CD4-positive, alpha-beta T cell (primary cell): ENCODE measurements at regions not wholly inside any gene's neighbourhood (a gene's known extent, or its start where the extent isn't known, plus 50 kb on each side); places are given as distances from the start of the nearest gene placed in this dataset.

ENCODE experiments used
- ATAC-seq: fragments of 200-7000 bp; cut with Tn5 transposase; one replicate; pipeline ENCODE4 v1.10.0; 2022; ENCODE audit warnings: mild to moderate bottlenecking; ENCODE audit not compliant: poor library complexity
- CTCF ChIA-PET: fragments of 350-600 bp; sonication (Branson Sonifier 250); formaldehyde crosslinking; loops from one replicate; lab custom pipeline; 2021; ENCODE audit warnings: antibody characterized with exemption, inconsistent platforms; lab: Charles Lee
- POLR2A ChIA-PET: fragments of 350-600 bp; sonication (Branson Sonifier 250); formaldehyde crosslinking; loops from one replicate; lab custom pipeline; 2021; ENCODE audit warnings: antibody characterized with exemption, inconsistent platforms; lab: Charles Lee
- DNase-seq, 14 experiments: peaks; one replicate each; pipeline ENCODE4 v3.0.0-alpha.2; 2013 to 2020; ENCODE audit warnings: mixed read lengths in 2 of 14
- H3K27ac ChIP-seq, 2 donors: one replicate each; pipeline versions ENCODE4 v1.5.1 to v1.7.0; 2013; ENCODE audit warnings: low read length in 2 of 2, low read depth in 1 of 2, mild to moderate bottlenecking in 1 of 2
- H3K27me3 ChIP-seq, 2 experiments: 1 replicate in 1 of 2; 2 replicates in 1 of 2; pipeline versions ENCODE4 v1.6.1 to v1.7.0; 2013; ENCODE audit warnings: low read length in 2 of 2, control low read depth in 1 of 2, mild to moderate bottlenecking in 1 of 2, moderate library complexity in 1 of 2; ENCODE audit not compliant: insufficient read depth in 2 of 2, control insufficient read depth in 1 of 2
- H3K36me3 ChIP-seq: one replicate; pipeline ENCODE4 v1.6.1; 2013; ENCODE audit warnings: low read length, control low read depth; ENCODE audit not compliant: insufficient read depth
- H3K4me1 ChIP-seq: one replicate; pipeline ENCODE4 v1.6.1; 2013; ENCODE audit warnings: low read length, control low read depth; ENCODE audit not compliant: insufficient read depth
- H3K4me3 ChIP-seq: one replicate; pipeline ENCODE4 v1.5.1; 2013; ENCODE audit warnings: mild to moderate bottlenecking, low read length, moderate library complexity
- H3K9me3 ChIP-seq, 2 experiments: 1 replicate in 1 of 2; 2 replicates in 1 of 2; pipeline versions ENCODE4 v1.6.1 to v1.7.0; 2013; ENCODE audit warnings: low read length in 2 of 2, mild to moderate bottlenecking in 2 of 2, control low read depth in 1 of 2, moderate library complexity in 1 of 2; ENCODE audit not compliant: control insufficient read depth in 1 of 2, insufficient read depth in 1 of 2
- H3K27ac Mint-ChIP-seq: one replicate; pipeline ENCODE4 v1.8.0; 2020; ENCODE audit warnings: mixed read lengths
- H3K27me3 Mint-ChIP-seq: one replicate; pipeline ENCODE4 v1.8.0; 2021; ENCODE audit warnings: mixed read lengths
- H3K36me3 Mint-ChIP-seq: one replicate; pipeline ENCODE4 v1.8.0; 2021; ENCODE audit warnings: low read depth, mixed read lengths
- H3K4me1 Mint-ChIP-seq: one replicate; pipeline ENCODE4 v1.8.0; 2021; ENCODE audit warnings: low read depth, mixed read lengths
- H3K4me3 Mint-ChIP-seq: one replicate; pipeline ENCODE4 v1.8.0; 2020; ENCODE audit warnings: mild to moderate bottlenecking, mixed read lengths
- H3K9me3 Mint-ChIP-seq: one replicate; pipeline ENCODE4 v1.8.0; 2020; ENCODE audit warnings: mixed read lengths
- CTCF ChIP-seq: fragments of 200-600 bp; IDR thresholded peaks from one replicate; pipeline ENCODE4 v1.8.0; 2022; ENCODE audit warnings: antibody characterized with exemption, mild to moderate bottlenecking
- intact Hi-C, 2 experiments: fragments of 100-400 bp; cut with DNase I in 1 of 2; cut with micrococcal nuclease in 1 of 2; formaldehyde crosslinking; loops; one replicate each; pipeline versions ENCODE4 v1.15.1 to v1.9.0; 2023 to 2025; cut with DNase I, micrococcal nuclease

DNA sequence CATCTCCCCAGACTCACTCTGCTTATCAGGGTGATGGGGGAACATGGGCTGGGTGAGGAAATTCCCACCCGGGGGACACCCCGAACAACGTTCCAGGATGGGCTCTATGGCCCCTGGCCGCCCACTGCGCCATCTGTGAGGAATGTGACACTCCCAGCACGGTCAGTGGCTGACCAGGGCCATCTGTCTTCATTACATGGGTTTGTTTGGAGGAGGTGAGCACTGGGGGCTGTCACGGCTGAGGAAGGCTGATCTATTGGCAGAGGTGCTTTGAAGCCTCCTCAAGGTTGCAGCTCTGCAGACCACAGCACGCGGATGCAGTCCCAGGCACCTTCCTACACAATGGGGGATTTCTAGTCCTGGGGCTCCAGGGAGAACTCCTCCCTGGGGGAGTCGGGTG, 214.1 kb upstream of the FOXF1 start:
- ChIA-PET CTCF (no interaction called here), POLR2A (no interaction called here)
- no peak overlapping the region for H3K4me3 ChIP-seq
- Mint-ChIP-seq H3K27me3 (peaks cover 84% of the 10 kb centered on the region), H3K4me1 (no peaks in the 10 kb centered on the region), H3K27ac (no peak overlapping the region), H3K4me3 (no peak overlapping the region), H3K36me3 (no peaks in the 10 kb centered on the region), H3K9me3 (no peaks in the 10 kb centered on the region)
- H3K9me3 ChIP-seq = peaks cover 0 to 13% of the 10 kb centered on the region in 2 experiments
- H3K27me3 ChIP-seq = peaks cover 32 to 65% of the 10 kb centered on the region in 2 experiments
- ATAC-seq (no peak), DNase-seq (no peak)
- no peak for TF ChIP-seq CTCF
- intact Hi-C loops = no loop called here
- H3K27ac ChIP-seq = no peak overlapping the region
- H3K4me1 ChIP-seq = no peaks in the 10 kb centered on the region
- H3K36me3 ChIP-seq = no peaks in the 10 kb centered on the region

- Mint-ChIP-seq H3K27me3 (peaks cover 84% of the 10 kb centered on the region), H3K9me3 (no peaks in the 10 kb centered on the region), H3K27ac (no peak overlapping the region), H3K36me3 (no peaks in the 10 kb centered on the region), H3K4me3 (no peak overlapping the region), H3K4me1 (no peaks in the 10 kb centered on the region)
- Histone ChIP-seq H3K27me3 (peaks cover 28 to 56% of the 10 kb centered on the region in 2 experiments), H3K9me3 (peaks cover 0 to 13% of the 10 kb centered on the region in 2 experiments), H3K36me3 (no peaks in the 10 kb centered on the region), H3K4me3 (no peak overlapping the region), H3K27ac (no peak overlapping the region), H3K4me1 (no peaks in the 10 kb centered on the region)
- CTCF ChIA-PET = no interaction called here
- POLR2A ChIA-PET = no interaction called here
- TF ChIP-seq CTCF = no peak
- DNase-seq (no peak), ATAC-seq (no peak)
- intact Hi-C loops = no loop called here
Observed at GRCh38 chr16:86297391-86297790, 212.9 kb upstream of the FOXF1 start.

GRCh38 chr16:86297866-86298757, 212.2 kb upstream of the FOXF1 start:
- POLR2A ChIA-PET = no interaction called here
- Mint-ChIP-seq H3K4me3 (no peak overlapping the region), H3K27ac (no peak overlapping the region), H3K36me3 (no peaks in the 10 kb centered on the region), H3K27me3 (peaks cover 81% of the 10 kb centered on the region), H3K9me3 (no peaks in the 10 kb centered on the region), H3K4me1 (no peaks in the 10 kb centered on the region)
- DNase-seq = no peak
- Histone ChIP-seq H3K4me3 (no peak overlapping the region), H3K27me3 (peaks cover 28 to 50% of the 10 kb centered on the region in 2 experiments), H3K27ac (no peak overlapping the region), H3K4me1 (no peaks in the 10 kb centered on the region), H3K36me3 (no peaks in the 10 kb centered on the region), H3K9me3 (peaks cover 0 to 13% of the 10 kb centered on the region in 2 experiments)
- intact Hi-C loops = no loop called here
- CTCF ChIA-PET = no interaction called here
- no peak for ATAC-seq
- TF ChIP-seq CTCF = no peak
